Endothelial cell of umbilical vein (primary cell): ENCODE measurements at regions not wholly inside any gene's neighbourhood (a gene's known extent, or its start where the extent isn't known, plus 50 kb on each side); places are given as distances from the start of the nearest gene placed in this dataset.

Experiments
- BruUV-seq: library from RNA; stranded (reverse); fragments of 400-500 nt; replicated peaks from 2 replicates; lab custom pipeline; 2021; lab: Mats Ljungman, UMichigan
- CTCF ChIA-PET: fragments of 300-600, 350-600 bp; sonication (Branson Sonifier 250); formaldehyde crosslinking; loops from one replicate; lab custom pipeline; 2021; ENCODE audit warnings: antibody characterized with exemption, inconsistent platforms; lab: Charles Lee
- POLR2A ChIA-PET: fragments of 300-600, 350-600 bp; sonication (Branson Sonifier 250); formaldehyde crosslinking; loops from one replicate; lab custom pipeline; 2021; ENCODE audit warnings: antibody characterized with exemption, inconsistent platforms; lab: Charles Lee
- DNase-seq: peaks from one replicate; pipeline ENCODE4 v3.0.0-alpha.2; 2011; ENCODE audit warnings: low read depth, low spot score
- FAIRE-seq: peaks from 2 replicates; lab custom pipeline; 2011; peaks lifted over from hg19 to GRCh38; lab: Jason Lieb, UNC
- H2AFZ ChIP-seq: 2 replicates; pipeline ENCODE4 v1.6.0; 2012; ENCODE audit warnings: low read depth, low read length, control low read depth, inconsistent platforms
- H3K27ac ChIP-seq: 2 replicates; pipeline ENCODE4 v1.5.1; 2011; ENCODE audit warnings: low read depth, mild to moderate bottlenecking, control low read depth, low read length, moderate library complexity; ENCODE audit not compliant: insufficient read depth
- H3K27me3 ChIP-seq, 2 experiments: 2 replicates each; pipeline versions ENCODE4 v1.6.0 to v1.6.1; 2011; ENCODE audit warnings: low read length in 2 of 2, mixed read lengths in 1 of 2; ENCODE audit not compliant: control insufficient read depth in 2 of 2, insufficient read depth in 2 of 2
- H3K36me3 ChIP-seq, 2 experiments: 2 replicates in 1 of 2; 3 replicates in 1 of 2; pipeline ENCODE4 v1.5.1; 2011; ENCODE audit warnings: low read length in 2 of 2, mild to moderate bottlenecking in 1 of 2, moderate library complexity in 1 of 2; ENCODE audit not compliant: control insufficient read depth in 2 of 2, insufficient read depth in 2 of 2; ENCODE audit errors: extremely low read depth in 1 of 2
- H3K4me1 ChIP-seq: 3 replicates; pipeline ENCODE4 v1.5.1; 2011; ENCODE audit warnings: mild to moderate bottlenecking, low read length; ENCODE audit not compliant: control insufficient read depth, insufficient read depth; ENCODE audit errors: extremely low read depth
- H3K4me2 ChIP-seq: 2 replicates; pipeline ENCODE4 v1.6.1; 2011; ENCODE audit warnings: low read length, control low read depth, mixed read lengths; ENCODE audit not compliant: insufficient read depth
- H3K4me3 ChIP-seq, 3 experiments: fragments of 200-600 bp in 1 of 3; sonication (generic), shearing (Covaris generic) in 1 of 3; replicated peaks in 1 of 3; 2 replicates each; pipeline ENCODE4 v1.5.1; 2011 to 2016; ENCODE audit warnings: control low read depth in 3 of 3, low read length in 3 of 3, mild to moderate bottlenecking in 2 of 3, inconsistent platforms in 1 of 3, low read depth in 1 of 3, moderate library complexity in 1 of 3; ENCODE audit not compliant: insufficient read depth in 1 of 3
- H3K79me2 ChIP-seq: 2 replicates; pipeline ENCODE4 v1.6.0; 2012; ENCODE audit warnings: low read length, inconsistent platforms; ENCODE audit not compliant: control insufficient read depth, insufficient read depth
- H3K9ac ChIP-seq: replicated peaks from 2 replicates; pipeline ENCODE3; 2011; ENCODE audit warnings: low read length, control low read depth; ENCODE audit not compliant: insufficient read depth; ENCODE audit errors: extremely low read depth
- H3K9me1 ChIP-seq: replicated peaks from 3 replicates; pipeline ENCODE4 v1.6.0; 2011; ENCODE audit warnings: mild to moderate bottlenecking, low read length; ENCODE audit not compliant: control insufficient read depth, insufficient read depth; ENCODE audit errors: extremely low read depth
- H3K9me3 ChIP-seq: replicated peaks from 2 replicates; pipeline ENCODE4 v1.5.1; 2012; ENCODE audit warnings: low read length, inconsistent platforms; ENCODE audit not compliant: control insufficient read depth, insufficient read depth
- H4K20me1 ChIP-seq: replicated peaks from 2 replicates; pipeline ENCODE3; 2011; ENCODE audit warnings: mild to moderate bottlenecking, low read length; ENCODE audit not compliant: control insufficient read depth, insufficient read depth; ENCODE audit errors: extremely low read depth
- EZH2 ChIP-seq: IDR thresholded peaks from 2 replicates; pipeline ENCODE4 v1.6.1; 2012; ENCODE audit warnings: borderline replicate concordance, low read depth, mild to moderate bottlenecking, moderate library complexity, low read length, inconsistent platforms; ENCODE audit not compliant: severe bottlenecking
- FOS ChIP-seq: IDR thresholded peaks from 2 replicates; pipeline ENCODE4 v1.6.1; 2011; ENCODE audit warnings: mild to moderate bottlenecking, low read length, moderate library complexity, borderline replicate concordance; ENCODE audit not compliant: insufficient read depth
- GATA2 ChIP-seq: IDR thresholded peaks from 2 replicates; pipeline ENCODE4 v1.7.0; 2011; ENCODE audit warnings: low read depth, mild to moderate bottlenecking, moderate library complexity, mixed read lengths, low read length; ENCODE audit not compliant: insufficient read length, insufficient read depth
- JUN ChIP-seq: IDR thresholded peaks from 2 replicates; pipeline ENCODE4 v1.6.1; 2011; ENCODE audit warnings: borderline replicate concordance, low read depth; ENCODE audit not compliant: insufficient read length, insufficient read depth
- MAX ChIP-seq: IDR thresholded peaks from 2 replicates; pipeline ENCODE4 v1.6.1; 2011; ENCODE audit not compliant: insufficient read depth, insufficient read length
- MYC ChIP-seq: IDR thresholded peaks from one replicate; pipeline ENCODE4 v1.6.1; 2011; ENCODE audit warnings: mild to moderate bottlenecking, low read depth, low read length
- POLR2A ChIP-seq: IDR thresholded peaks from 2 replicates; pipeline ENCODE4 v1.6.1; 2012; ENCODE audit warnings: low read depth, mild to moderate bottlenecking, control low read depth, low read length
- POLR2AphosphoS5 ChIP-seq: IDR thresholded peaks from 2 replicates; pipeline ENCODE4 v1.6.1; 2012; ENCODE audit warnings: low read depth, mild to moderate bottlenecking, control low read depth, low read length, moderate library complexity; ENCODE audit not compliant: insufficient read depth
- dilution Hi-C: fragments of 300-500 bp; cut with MboI; formaldehyde crosslinking; loops from one replicate; pipeline ENCODE4 v1.15.0; 2019; ENCODE audit warnings: low sequenced_read_pairs; ENCODE audit not compliant: extremely low pct_ligation_motif_present
- intact Hi-C: fragments of 100-400 bp; cut with micrococcal nuclease; formaldehyde crosslinking; loops from one replicate; pipeline ENCODE4 v1.10.0; 2022
- TF ChIP-seq, protein P1 (sequence below), 2 donors: IDR thresholded peaks; 1 replicate in 1 of 2; 2 replicates in 1 of 2; pipeline ENCODE4 v1.5.1; 2011; ENCODE audit warnings: low read length in 2 of 2, mild to moderate bottlenecking in 2 of 2, moderate library complexity in 2 of 2, control low read depth in 1 of 2, inconsistent platforms in 1 of 2, low read depth in 1 of 2; ENCODE audit not compliant: insufficient read depth in 1 of 2; ENCODE audit errors: extremely low read depth in 1 of 2

- Histone ChIP-seq H2AFZ (no peak overlapping the region), H3K4me2 (no peak overlapping the region), H3K9me3 (no peaks in the 10 kb centered on the region), H3K79me2 (no peaks in the 10 kb centered on the region), H3K36me3 (no peaks in the 10 kb centered on the region), H3K9ac (no peak overlapping the region), H4K20me1 (no peaks in the 10 kb centered on the region), H3K27me3 (no peaks in the 10 kb centered on the region), H3K27ac (no peak overlapping the region), H3K4me3 (no peak overlapping the region), H3K9me1 (no peaks in the 10 kb centered on the region), H3K4me1 (peaks cover 19% of the 10 kb centered on the region)
- CTCF ChIA-PET = no interaction called here
- POLR2A ChIA-PET = no interaction called here
- DNase-seq (no peak), FAIRE-seq (no peak)
- dilution Hi-C loops (no loop called here), intact Hi-C loops (loop anchor here (5.0 kb wide), 1 partner anchor 592 kb away; the partner anchor contains the start of gene SLC1A4)
- no TSS peak for BruUV-seq
- TF ChIP-seq POLR2AphosphoS5 (no peak), EZH2 (no peak), POLR2A (no peak), JUN (no peak), GATA2 (no peak), MYC (no peak), FOS (no peak), MAX (no peak)
- TF ChIP-seq, protein P1, sequence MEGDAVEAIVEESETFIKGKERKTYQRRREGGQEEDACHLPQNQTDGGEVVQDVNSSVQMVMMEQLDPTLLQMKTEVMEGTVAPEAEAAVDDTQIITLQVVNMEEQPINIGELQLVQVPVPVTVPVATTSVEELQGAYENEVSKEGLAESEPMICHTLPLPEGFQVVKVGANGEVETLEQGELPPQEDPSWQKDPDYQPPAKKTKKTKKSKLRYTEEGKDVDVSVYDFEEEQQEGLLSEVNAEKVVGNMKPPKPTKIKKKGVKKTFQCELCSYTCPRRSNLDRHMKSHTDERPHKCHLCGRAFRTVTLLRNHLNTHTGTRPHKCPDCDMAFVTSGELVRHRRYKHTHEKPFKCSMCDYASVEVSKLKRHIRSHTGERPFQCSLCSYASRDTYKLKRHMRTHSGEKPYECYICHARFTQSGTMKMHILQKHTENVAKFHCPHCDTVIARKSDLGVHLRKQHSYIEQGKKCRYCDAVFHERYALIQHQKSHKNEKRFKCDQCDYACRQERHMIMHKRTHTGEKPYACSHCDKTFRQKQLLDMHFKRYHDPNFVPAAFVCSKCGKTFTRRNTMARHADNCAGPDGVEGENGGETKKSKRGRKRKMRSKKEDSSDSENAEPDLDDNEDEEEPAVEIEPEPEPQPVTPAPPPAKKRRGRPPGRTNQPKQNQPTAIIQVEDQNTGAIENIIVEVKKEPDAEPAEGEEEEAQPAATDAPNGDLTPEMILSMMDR (IDR thresholded peaks at IDR 0.05; ENCODE audit: extremely low read depth in 1 of 2, insufficient read depth in 1 of 2, low read depth in 1 of 2, low read length in 2 of 2) = no peak
These were observed 147.3 kb upstream of the SPRED2 start for GRCh38 chr2:65579506-65580235.
